T-helper 9 cell (primary cell): ENCODE measurements at regions not wholly inside any gene's neighbourhood (a gene's known extent, or its start where the extent isn't known, plus 50 kb on each side); places are given as distances from the start of the nearest gene placed in this dataset.
"Not testable (repeated sequence)": the region's sequence is repeated elsewhere in the genome, so short reads cannot be mapped to it uniquely, and the experiment has no call there.

Experiments
- DNase-seq: peaks from one replicate; pipeline ENCODE4 v3.0.0-alpha.2; 2020

GRCh38 chr10:3658766-3659165 is 126.2 kb downstream of the KLF6 start:
- no peak for DNase-seq

DNA sequence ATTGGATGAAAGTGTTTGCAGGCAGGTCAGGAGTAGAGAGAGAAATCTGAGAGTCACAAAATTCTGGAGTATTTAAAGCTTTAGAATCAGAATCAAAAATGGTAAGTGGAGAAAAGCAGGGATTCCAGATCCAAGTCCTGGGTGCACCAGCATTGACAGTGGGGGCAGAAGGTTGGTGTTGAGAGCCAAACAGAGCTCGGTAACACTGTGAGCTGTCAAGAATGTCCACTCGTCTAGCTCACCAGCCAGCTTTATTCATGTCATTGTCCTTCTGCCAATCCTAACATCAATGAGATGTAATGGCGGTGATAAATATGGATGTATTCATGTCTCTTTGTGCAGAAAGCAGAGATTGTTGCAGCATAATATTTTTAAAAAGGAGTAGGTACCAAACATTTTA is 128.8 kb downstream of the KLF6 start:
- no peak for DNase-seq

DNA sequence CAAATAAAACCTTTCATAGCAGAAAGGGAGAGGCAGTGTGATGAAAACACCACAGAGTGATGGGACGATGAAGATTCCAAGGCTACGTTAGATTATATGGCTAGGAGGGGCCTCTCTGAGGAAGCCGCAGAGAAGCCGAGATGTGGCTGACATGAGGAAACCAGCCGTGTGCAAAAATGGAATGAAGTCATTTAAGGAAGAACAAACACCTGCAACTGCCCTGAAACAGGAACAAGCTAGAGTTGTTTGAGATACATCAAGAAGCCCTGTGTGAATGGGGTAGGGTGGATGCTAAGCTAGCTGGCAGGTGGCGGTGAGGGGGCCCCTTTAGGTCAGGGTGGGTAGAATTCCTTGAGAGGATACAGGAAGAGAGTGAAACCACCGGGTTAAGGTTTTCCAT is 129.5 kb downstream of the KLF6 start:
- no peak for DNase-seq

- DNase-seq, result no peak
These were observed 130.0 kb downstream of the KLF6 start for GRCh38 chr10:3654980-3655379.

- DNase-seq, result no peak
These were observed 130.5 kb downstream of the KLF6 start for GRCh38 chr10:3654496-3654895.

- not testable (repeated sequence) for DNase-seq
These were observed 131.7 kb downstream of the KLF6 start for GRCh38 chr10:3653303-3653702.

- no peak for DNase-seq
These were observed 132.1 kb downstream of the KLF6 start for GRCh38 chr10:3652886-3653285.

GRCh38 chr10:3651969-3652653 is 132.9 kb downstream of the KLF6 start:
- no peak for DNase-seq

- no peak for DNase-seq
These were observed 136.4 kb downstream of the KLF6 start for GRCh38 chr10:3648576-3648975.

GRCh38 chr10:3648170-3648569 is 136.8 kb downstream of the KLF6 start:
- DNase-seq, result no peak

DNA sequence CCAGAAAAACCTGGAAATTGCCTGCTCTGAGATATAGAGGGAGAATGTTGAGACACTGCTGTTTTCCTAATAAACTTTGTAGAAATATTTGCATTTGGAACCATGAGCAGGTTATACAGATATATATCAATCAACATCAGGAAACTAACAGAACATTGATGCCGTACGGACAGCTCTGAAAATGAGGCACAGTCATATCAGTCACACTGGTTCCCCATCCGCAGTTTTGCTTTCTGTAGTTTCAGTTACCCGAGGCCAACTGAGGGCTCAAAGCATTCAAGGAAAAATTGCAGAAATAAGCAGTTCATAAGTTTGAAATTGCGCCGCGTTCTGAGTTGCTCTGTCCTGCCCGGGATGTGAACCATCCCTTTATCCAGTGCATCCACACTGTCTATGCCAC is 137.9 kb downstream of the KLF6 start:
- DNase-seq, result no peak

- no peak for DNase-seq
These were observed 139.6 kb downstream of the KLF6 start for GRCh38 chr10:3645406-3645805.

GRCh38 chr10:3640816-3641215 is 144.2 kb downstream of the KLF6 start:
- no peak for DNase-seq

DNA sequence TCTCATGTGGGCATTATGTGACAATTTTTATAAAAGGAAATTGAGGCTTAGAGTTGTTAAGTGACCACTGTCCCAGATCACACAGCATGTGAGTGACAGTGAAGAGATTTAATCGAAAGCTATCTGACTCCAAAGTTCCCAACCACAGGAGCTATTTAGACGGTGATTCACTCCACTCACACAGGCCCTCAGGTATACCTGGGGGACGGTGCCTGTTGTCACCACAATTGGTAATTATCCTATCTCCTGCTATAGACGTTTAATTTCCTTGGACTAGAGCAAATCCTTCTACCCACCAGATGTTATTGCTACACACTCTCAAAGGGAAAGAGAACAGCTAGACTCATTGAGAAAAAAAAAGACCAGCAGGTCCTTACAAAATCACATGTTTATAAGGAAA is 145.5 kb downstream of the KLF6 start:
- DNase-seq, result no peak

GRCh38 chr10:3636356-3637181 is 148.4 kb downstream of the KLF6 start:
- DNase-seq, result no peak

GRCh38 chr10:3635697-3636096 is 149.3 kb downstream of the KLF6 start:
- no peak for DNase-seq

DNA sequence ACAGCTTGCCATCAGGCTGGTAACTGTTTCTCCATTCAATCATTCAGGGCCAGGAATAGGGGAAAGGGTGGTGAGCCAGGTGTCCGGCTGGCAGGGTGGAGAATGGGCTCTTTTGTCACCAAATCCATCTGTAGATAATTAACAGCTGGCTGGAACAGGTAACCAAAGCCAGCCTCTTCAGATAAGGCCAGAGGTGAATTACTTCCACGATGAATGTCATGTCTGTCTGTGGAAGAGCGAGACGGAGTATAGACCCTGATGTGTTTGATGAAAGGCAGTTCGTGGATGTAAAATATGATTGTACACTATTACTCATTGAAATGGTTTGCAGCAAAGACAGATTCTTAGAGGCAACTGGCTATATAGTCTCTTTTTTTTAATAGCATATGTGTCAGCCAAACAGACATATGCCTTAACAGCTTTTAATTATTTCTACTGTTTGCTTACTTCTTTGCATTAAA is 149.8 kb downstream of the KLF6 start:
- DNase-seq, result no peak

- DNase-seq, result not testable (repeated sequence)
These were observed 150.4 kb downstream of the KLF6 start for GRCh38 chr10:3634646-3635045.

DNA sequence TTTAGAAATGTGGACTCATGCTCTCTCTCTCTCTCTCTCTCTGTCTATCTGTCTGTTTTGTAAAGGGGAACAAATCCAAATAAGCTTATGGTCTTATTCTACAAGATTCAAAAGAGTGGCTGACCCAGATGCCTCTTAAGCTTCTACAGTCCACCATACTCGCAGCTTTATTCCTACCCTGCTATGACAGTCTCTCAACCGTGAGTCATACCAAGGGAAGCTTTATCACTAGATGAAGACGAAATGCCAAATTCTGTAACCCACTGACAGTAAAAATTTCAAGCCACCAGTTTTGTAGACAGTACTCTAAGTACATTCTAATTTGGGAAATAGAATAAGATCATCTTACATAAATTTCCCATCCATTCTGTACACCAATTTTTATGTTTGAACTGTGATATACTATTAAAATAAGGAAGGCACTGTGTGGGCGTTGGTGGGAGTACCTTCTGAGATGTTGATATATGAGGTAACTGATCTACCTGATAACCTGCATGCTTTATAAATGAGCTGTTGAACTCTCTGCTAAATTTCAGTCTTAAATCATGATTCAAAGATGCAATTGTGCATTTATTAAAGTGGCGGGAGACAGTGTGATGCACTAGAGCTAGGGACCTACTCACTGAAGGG is 153.2 kb downstream of the KLF6 start:
- no peak for DNase-seq

GRCh38 chr10:3631291-3631690 is 153.7 kb downstream of the KLF6 start:
- DNase-seq, result no peak

GRCh38 chr10:3625959-3626751 is 158.9 kb downstream of the KLF6 start:
- no peak for DNase-seq

- DNase-seq, result no peak
These were observed 160.6 kb downstream of the KLF6 start for GRCh38 chr10:3624367-3624766.

- DNase-seq, result no peak
These were observed 161.3 kb downstream of the KLF6 start for GRCh38 chr10:3623746-3624145.
